Endothelial cell of umbilical vein (primary cell): ENCODE measurements at regions not wholly inside any gene's neighbourhood (a gene's known extent, or its start where the extent isn't known, plus 50 kb on each side); places are given as distances from the start of the nearest gene placed in this dataset.

ENCODE experiments used
- BruUV-seq: library from RNA; stranded (reverse); fragments of 400-500 nt; replicated peaks from 2 replicates; lab custom pipeline; 2021; lab: Mats Ljungman, UMichigan
- CTCF ChIA-PET: fragments of 300-600, 350-600 bp; sonication (Branson Sonifier 250); formaldehyde crosslinking; loops from one replicate; lab custom pipeline; 2021; ENCODE audit warnings: antibody characterized with exemption, inconsistent platforms; lab: Charles Lee
- POLR2A ChIA-PET: fragments of 300-600, 350-600 bp; sonication (Branson Sonifier 250); formaldehyde crosslinking; loops from one replicate; lab custom pipeline; 2021; ENCODE audit warnings: antibody characterized with exemption, inconsistent platforms; lab: Charles Lee
- DNase-seq: peaks from one replicate; pipeline ENCODE4 v3.0.0-alpha.2; 2011; ENCODE audit warnings: low read depth, low spot score
- FAIRE-seq: peaks from 2 replicates; lab custom pipeline; 2011; peaks lifted over from hg19 to GRCh38; lab: Jason Lieb, UNC
- H2AFZ ChIP-seq: 2 replicates; pipeline ENCODE4 v1.6.0; 2012; ENCODE audit warnings: low read depth, low read length, control low read depth, inconsistent platforms
- H3K27ac ChIP-seq: 2 replicates; pipeline ENCODE4 v1.5.1; 2011; ENCODE audit warnings: low read depth, mild to moderate bottlenecking, control low read depth, low read length, moderate library complexity; ENCODE audit not compliant: insufficient read depth
- H3K27me3 ChIP-seq, 2 experiments: 2 replicates each; pipeline versions ENCODE4 v1.6.0 to v1.6.1; 2011; ENCODE audit warnings: low read length in 2 of 2, mixed read lengths in 1 of 2; ENCODE audit not compliant: control insufficient read depth in 2 of 2, insufficient read depth in 2 of 2
- H3K36me3 ChIP-seq, 2 experiments: 2 replicates in 1 of 2; 3 replicates in 1 of 2; pipeline ENCODE4 v1.5.1; 2011; ENCODE audit warnings: low read length in 2 of 2, mild to moderate bottlenecking in 1 of 2, moderate library complexity in 1 of 2; ENCODE audit not compliant: control insufficient read depth in 2 of 2, insufficient read depth in 2 of 2; ENCODE audit errors: extremely low read depth in 1 of 2
- H3K4me1 ChIP-seq: 3 replicates; pipeline ENCODE4 v1.5.1; 2011; ENCODE audit warnings: mild to moderate bottlenecking, low read length; ENCODE audit not compliant: control insufficient read depth, insufficient read depth; ENCODE audit errors: extremely low read depth
- H3K4me2 ChIP-seq: 2 replicates; pipeline ENCODE4 v1.6.1; 2011; ENCODE audit warnings: low read length, control low read depth, mixed read lengths; ENCODE audit not compliant: insufficient read depth
- H3K4me3 ChIP-seq, 3 experiments: fragments of 200-600 bp in 1 of 3; sonication (generic), shearing (Covaris generic) in 1 of 3; replicated peaks in 1 of 3; 2 replicates each; pipeline ENCODE4 v1.5.1; 2011 to 2016; ENCODE audit warnings: control low read depth in 3 of 3, low read length in 3 of 3, mild to moderate bottlenecking in 2 of 3, inconsistent platforms in 1 of 3, low read depth in 1 of 3, moderate library complexity in 1 of 3; ENCODE audit not compliant: insufficient read depth in 1 of 3
- H3K79me2 ChIP-seq: 2 replicates; pipeline ENCODE4 v1.6.0; 2012; ENCODE audit warnings: low read length, inconsistent platforms; ENCODE audit not compliant: control insufficient read depth, insufficient read depth
- H3K9ac ChIP-seq: replicated peaks from 2 replicates; pipeline ENCODE3; 2011; ENCODE audit warnings: low read length, control low read depth; ENCODE audit not compliant: insufficient read depth; ENCODE audit errors: extremely low read depth
- H3K9me1 ChIP-seq: replicated peaks from 3 replicates; pipeline ENCODE4 v1.6.0; 2011; ENCODE audit warnings: mild to moderate bottlenecking, low read length; ENCODE audit not compliant: control insufficient read depth, insufficient read depth; ENCODE audit errors: extremely low read depth
- H3K9me3 ChIP-seq: replicated peaks from 2 replicates; pipeline ENCODE4 v1.5.1; 2012; ENCODE audit warnings: low read length, inconsistent platforms; ENCODE audit not compliant: control insufficient read depth, insufficient read depth
- H4K20me1 ChIP-seq: replicated peaks from 2 replicates; pipeline ENCODE3; 2011; ENCODE audit warnings: mild to moderate bottlenecking, low read length; ENCODE audit not compliant: control insufficient read depth, insufficient read depth; ENCODE audit errors: extremely low read depth
- EZH2 ChIP-seq: IDR thresholded peaks from 2 replicates; pipeline ENCODE4 v1.6.1; 2012; ENCODE audit warnings: borderline replicate concordance, low read depth, mild to moderate bottlenecking, moderate library complexity, low read length, inconsistent platforms; ENCODE audit not compliant: severe bottlenecking
- FOS ChIP-seq: IDR thresholded peaks from 2 replicates; pipeline ENCODE4 v1.6.1; 2011; ENCODE audit warnings: mild to moderate bottlenecking, low read length, moderate library complexity, borderline replicate concordance; ENCODE audit not compliant: insufficient read depth
- GATA2 ChIP-seq: IDR thresholded peaks from 2 replicates; pipeline ENCODE4 v1.7.0; 2011; ENCODE audit warnings: low read depth, mild to moderate bottlenecking, moderate library complexity, mixed read lengths, low read length; ENCODE audit not compliant: insufficient read length, insufficient read depth
- JUN ChIP-seq: IDR thresholded peaks from 2 replicates; pipeline ENCODE4 v1.6.1; 2011; ENCODE audit warnings: borderline replicate concordance, low read depth; ENCODE audit not compliant: insufficient read length, insufficient read depth
- MYC ChIP-seq: IDR thresholded peaks from one replicate; pipeline ENCODE4 v1.6.1; 2011; ENCODE audit warnings: mild to moderate bottlenecking, low read depth, low read length
- POLR2A ChIP-seq: IDR thresholded peaks from 2 replicates; pipeline ENCODE4 v1.6.1; 2012; ENCODE audit warnings: low read depth, mild to moderate bottlenecking, control low read depth, low read length
- POLR2AphosphoS5 ChIP-seq: IDR thresholded peaks from 2 replicates; pipeline ENCODE4 v1.6.1; 2012; ENCODE audit warnings: low read depth, mild to moderate bottlenecking, control low read depth, low read length, moderate library complexity; ENCODE audit not compliant: insufficient read depth
- dilution Hi-C: fragments of 300-500 bp; cut with MboI; formaldehyde crosslinking; loops from one replicate; pipeline ENCODE4 v1.15.0; 2019; ENCODE audit warnings: low sequenced_read_pairs; ENCODE audit not compliant: extremely low pct_ligation_motif_present
- intact Hi-C: fragments of 100-400 bp; cut with micrococcal nuclease; formaldehyde crosslinking; loops from one replicate; pipeline ENCODE4 v1.10.0; 2022
- TF ChIP-seq, protein P1 (sequence below), 2 donors: IDR thresholded peaks; 1 replicate in 1 of 2; 2 replicates in 1 of 2; pipeline ENCODE4 v1.5.1; 2011; ENCODE audit warnings: low read length in 2 of 2, mild to moderate bottlenecking in 2 of 2, moderate library complexity in 2 of 2, control low read depth in 1 of 2, inconsistent platforms in 1 of 2, low read depth in 1 of 2; ENCODE audit not compliant: insufficient read depth in 1 of 2; ENCODE audit errors: extremely low read depth in 1 of 2
- TF ChIP-seq, protein P2 (sequence below): IDR thresholded peaks from 2 replicates; pipeline ENCODE4 v1.6.1; 2011; ENCODE audit not compliant: insufficient read depth, insufficient read length

DNA sequence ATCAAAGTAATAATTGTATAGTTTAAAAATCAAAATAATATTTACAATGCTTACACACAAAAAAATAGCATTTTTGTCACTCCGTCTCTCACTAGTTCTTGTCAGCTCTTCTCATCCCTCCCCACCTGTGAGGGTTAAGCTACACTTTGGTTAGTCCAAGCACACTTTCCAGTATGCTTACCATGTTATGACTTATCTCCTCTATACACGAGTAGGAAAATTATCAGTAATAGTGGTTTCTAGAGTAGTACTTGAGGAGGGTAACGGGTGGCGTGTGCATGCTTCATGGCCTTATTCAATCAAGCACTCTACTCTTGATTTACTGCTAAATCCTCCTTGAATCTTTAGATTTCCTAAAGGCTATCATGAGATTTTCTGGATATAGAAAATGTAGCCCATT lies 443.7 kb downstream of the UTRN start:
- POLR2A ChIA-PET = no interaction called here
- no TSS peak for BruUV-seq
- Histone ChIP-seq H3K9ac (no peak overlapping the region), H3K27me3 (no peaks in the 10 kb centered on the region), H3K27ac (no peak overlapping the region), H3K9me1 (no peaks in the 10 kb centered on the region), H3K4me3 (no peak overlapping the region), H3K4me2 (no peak overlapping the region), H3K4me1 (no peaks in the 10 kb centered on the region), H2AFZ (no peak overlapping the region), H3K36me3 (peaks cover 1 to 5% of the 10 kb centered on the region in 2 experiments), H4K20me1 (no peaks in the 10 kb centered on the region), H3K79me2 (no peaks in the 10 kb centered on the region), H3K9me3 (no peaks in the 10 kb centered on the region)
- DNase-seq = no peak
- intact Hi-C loops (no loop called here), dilution Hi-C loops (no loop called here)
- no peak for FAIRE-seq
- TF ChIP-seq POLR2A = no peak
- no peak for TF ChIP-seq MYC
- TF ChIP-seq EZH2 = no peak
- TF ChIP-seq JUN = no peak
- TF ChIP-seq, protein P1, sequence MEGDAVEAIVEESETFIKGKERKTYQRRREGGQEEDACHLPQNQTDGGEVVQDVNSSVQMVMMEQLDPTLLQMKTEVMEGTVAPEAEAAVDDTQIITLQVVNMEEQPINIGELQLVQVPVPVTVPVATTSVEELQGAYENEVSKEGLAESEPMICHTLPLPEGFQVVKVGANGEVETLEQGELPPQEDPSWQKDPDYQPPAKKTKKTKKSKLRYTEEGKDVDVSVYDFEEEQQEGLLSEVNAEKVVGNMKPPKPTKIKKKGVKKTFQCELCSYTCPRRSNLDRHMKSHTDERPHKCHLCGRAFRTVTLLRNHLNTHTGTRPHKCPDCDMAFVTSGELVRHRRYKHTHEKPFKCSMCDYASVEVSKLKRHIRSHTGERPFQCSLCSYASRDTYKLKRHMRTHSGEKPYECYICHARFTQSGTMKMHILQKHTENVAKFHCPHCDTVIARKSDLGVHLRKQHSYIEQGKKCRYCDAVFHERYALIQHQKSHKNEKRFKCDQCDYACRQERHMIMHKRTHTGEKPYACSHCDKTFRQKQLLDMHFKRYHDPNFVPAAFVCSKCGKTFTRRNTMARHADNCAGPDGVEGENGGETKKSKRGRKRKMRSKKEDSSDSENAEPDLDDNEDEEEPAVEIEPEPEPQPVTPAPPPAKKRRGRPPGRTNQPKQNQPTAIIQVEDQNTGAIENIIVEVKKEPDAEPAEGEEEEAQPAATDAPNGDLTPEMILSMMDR (IDR thresholded peaks at IDR 0.05; ENCODE audit: extremely low read depth in 1 of 2, insufficient read depth in 1 of 2, low read depth in 1 of 2, low read length in 2 of 2) = no peak
- TF ChIP-seq POLR2AphosphoS5 = no peak
- TF ChIP-seq GATA2 = no peak
- no peak for TF ChIP-seq FOS
- TF ChIP-seq, protein P2, sequence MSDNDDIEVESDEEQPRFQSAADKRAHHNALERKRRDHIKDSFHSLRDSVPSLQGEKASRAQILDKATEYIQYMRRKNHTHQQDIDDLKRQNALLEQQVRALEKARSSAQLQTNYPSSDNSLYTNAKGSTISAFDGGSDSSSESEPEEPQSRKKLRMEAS = no peak
- CTCF ChIA-PET = no interaction called here
